ENCODE measurements at regions not wholly inside any gene's neighbourhood (a gene's known extent, or its start where the extent isn't known, plus 50 kb on each side); places are given as distances from the start of the nearest gene placed in this dataset.

DNA sequence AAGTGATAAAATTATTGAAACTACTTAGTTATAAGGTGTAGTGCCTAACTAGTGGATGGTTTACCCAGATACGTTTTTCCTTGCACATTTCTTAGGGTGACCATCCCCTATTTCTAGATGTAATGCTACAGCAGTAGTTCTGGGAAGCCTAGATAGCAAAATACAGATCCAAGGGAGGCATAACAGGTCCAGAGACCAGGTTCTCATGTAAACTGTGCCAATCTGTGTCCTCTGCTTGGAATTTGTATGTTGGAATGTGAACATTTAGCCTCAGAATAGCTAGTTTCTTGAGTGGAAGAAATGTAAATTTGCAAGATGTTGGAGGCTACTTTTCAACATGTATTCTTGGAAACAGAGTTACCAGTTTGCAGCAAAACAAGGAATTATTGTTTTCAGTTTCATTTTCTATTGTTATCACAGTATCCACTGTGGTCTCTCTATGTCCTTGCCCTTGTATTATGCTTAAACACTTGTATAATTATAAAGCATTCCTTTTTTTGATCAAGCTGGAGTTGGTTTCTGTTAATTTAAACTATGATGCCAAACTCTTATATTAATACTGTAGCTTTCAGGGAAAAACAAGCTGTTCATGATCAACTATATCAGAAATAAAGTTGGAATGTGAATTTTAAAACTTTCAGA lies 102.0 kb upstream of the BRINP3 start:
- TF ChIP-seq, protein P1, sequence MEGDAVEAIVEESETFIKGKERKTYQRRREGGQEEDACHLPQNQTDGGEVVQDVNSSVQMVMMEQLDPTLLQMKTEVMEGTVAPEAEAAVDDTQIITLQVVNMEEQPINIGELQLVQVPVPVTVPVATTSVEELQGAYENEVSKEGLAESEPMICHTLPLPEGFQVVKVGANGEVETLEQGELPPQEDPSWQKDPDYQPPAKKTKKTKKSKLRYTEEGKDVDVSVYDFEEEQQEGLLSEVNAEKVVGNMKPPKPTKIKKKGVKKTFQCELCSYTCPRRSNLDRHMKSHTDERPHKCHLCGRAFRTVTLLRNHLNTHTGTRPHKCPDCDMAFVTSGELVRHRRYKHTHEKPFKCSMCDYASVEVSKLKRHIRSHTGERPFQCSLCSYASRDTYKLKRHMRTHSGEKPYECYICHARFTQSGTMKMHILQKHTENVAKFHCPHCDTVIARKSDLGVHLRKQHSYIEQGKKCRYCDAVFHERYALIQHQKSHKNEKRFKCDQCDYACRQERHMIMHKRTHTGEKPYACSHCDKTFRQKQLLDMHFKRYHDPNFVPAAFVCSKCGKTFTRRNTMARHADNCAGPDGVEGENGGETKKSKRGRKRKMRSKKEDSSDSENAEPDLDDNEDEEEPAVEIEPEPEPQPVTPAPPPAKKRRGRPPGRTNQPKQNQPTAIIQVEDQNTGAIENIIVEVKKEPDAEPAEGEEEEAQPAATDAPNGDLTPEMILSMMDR (IDR thresholded peaks at IDR 0.05; ENCODE audit: insufficient read depth, low read depth, low read length): no peak

DNA sequence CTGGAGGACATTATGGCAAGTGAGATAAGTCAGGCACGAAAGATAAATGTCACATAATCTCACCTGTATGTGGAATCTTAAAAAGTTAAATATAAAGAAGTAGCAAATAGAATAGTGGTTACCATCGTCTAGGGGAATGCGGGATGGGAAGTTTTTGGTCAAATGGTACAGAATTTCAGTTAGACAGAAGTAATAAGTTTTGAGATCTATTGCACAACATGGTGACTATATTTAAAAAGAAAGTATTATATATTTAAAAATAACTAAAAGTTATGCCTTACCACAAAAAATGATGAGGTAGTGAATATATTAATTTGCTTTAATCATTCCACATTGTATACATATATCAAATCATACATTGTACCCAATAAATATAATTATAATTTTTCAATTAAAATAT lies 106.2 kb upstream of the BRINP3 start:
- no peak overlapping the region for H3K4me3 ChIP-seq (ENCODE audit: low read depth, low read length)
- no peak for DNase-seq (ENCODE audit: low read depth)
- TF ChIP-seq, protein P1 (IDR thresholded peaks at IDR 0.05; ENCODE audit: insufficient read depth, low read depth, low read length): no peak

More for the DNA sequence above, 102.0 kb upstream of the BRINP3 start:
- no peak for DNase-seq (ENCODE audit: low read depth)
- H3K4me3 ChIP-seq (ENCODE audit: low read depth, low read length): no peak overlapping the region

DNA sequence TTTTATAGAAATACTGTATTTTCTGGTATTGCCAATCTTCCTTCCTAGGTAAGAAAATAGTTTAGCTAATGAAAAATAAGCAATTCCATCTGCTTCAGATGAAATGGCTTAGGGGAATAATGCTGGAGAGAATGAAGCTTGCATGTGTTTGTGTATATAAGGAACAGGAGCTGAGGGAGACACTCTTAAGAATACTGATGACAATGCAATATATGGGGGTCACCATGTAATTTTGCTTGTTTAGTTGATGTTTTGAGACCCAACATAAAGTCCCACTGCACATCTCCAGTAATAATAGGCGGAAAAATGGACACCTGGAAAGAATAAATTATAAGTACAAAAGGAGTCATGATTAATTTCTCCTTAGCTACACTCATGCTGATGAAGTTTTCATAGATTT lies 110.8 kb upstream of the BRINP3 start:
- no peak for DNase-seq (ENCODE audit: low read depth)
- TF ChIP-seq, protein P1 (IDR thresholded peaks at IDR 0.05; ENCODE audit: insufficient read depth, low read depth, low read length): no peak
- no peak overlapping the region for H3K4me3 ChIP-seq (ENCODE audit: low read depth, low read length)

DNA sequence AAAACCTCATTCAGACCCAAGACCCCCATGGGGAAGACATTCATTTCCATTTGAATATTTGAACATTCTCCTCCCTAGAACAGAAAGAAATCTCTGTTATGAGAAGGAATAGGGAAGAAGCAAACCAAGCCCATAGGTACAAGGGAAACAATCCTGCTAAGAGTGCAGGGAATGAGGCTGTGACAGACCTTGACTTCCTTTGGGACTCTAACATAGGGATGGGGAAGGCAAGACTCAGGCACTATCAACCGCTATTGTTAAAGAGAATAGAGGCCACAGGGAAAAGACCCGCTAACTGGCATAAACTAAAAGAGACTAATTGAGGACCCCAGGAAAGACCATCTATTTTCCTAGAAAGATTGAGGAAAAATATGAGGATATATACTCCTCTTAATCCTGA lies 117.8 kb upstream of the BRINP3 start:
- H3K4me3 ChIP-seq (ENCODE audit: low read depth, low read length): no peak overlapping the region
- TF ChIP-seq, protein P1 (IDR thresholded peaks at IDR 0.05; ENCODE audit: insufficient read depth, low read depth, low read length): no peak
- DNase-seq (ENCODE audit: low read depth): no peak

DNA sequence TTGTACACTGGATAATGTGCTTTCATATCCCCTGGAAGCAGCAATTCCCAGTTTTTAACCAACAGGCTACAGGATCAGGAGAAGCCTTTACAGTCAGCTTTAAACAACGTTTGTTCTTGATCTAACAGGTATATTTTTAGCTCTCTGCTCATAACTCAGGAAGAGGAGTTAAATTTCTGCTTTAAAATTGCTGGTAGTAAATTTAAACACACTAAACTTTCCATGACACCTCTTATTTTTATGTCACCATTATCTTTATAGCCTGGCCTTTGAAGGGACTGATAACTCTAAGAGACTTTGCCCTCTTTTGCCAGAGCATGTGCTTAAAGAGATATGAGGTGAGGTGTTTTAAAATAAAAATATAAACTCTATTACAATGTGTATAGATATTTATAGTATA lies 119.6 kb upstream of the BRINP3 start:
- no peak for DNase-seq (ENCODE audit: low read depth)
- H3K4me3 ChIP-seq (ENCODE audit: low read depth, low read length): no peak overlapping the region
- TF ChIP-seq, protein P1 (IDR thresholded peaks at IDR 0.05; ENCODE audit: insufficient read depth, low read depth, low read length): no peak

DNA sequence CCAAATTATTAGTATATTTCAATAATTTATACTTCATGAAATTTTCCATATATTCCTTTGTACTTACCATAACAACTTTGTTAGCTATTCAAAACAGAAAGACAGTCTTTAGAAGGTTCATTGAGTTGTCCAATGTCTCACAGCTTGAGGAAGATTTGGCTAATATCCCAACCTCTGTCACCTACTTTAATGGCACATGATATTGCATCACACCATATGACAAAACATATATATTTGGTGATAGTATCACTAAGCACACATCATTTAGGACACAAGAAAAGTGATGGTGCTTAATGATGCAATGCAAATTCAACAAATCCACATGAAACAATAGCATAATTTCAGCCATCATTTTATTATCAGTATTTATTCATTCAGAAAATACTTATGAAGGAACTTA lies 122.0 kb upstream of the BRINP3 start:
- TF ChIP-seq, protein P1 (IDR thresholded peaks at IDR 0.05; ENCODE audit: insufficient read depth, low read depth, low read length): no peak
- DNase-seq (ENCODE audit: low read depth): no peak
- H3K4me3 ChIP-seq (ENCODE audit: low read depth, low read length): no peak overlapping the region

DNA sequence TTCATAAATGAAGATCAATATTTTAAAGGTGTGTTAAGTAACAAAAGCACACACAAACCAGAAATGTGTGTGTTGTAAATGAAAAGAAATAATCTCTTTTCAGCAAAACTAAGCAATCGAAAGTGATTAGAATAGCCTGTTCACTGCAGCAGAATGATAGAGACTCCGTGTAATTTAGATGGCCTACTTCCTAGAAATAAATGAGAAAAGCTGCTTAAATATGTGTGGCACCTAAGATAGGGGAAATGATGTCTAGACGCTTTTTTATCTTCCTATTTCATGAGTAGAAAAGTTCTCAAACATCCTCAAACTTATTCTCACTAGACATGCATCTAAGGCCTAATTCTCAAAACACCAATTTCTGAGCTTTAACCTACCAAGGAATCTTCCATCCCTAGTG lies 124.7 kb upstream of the BRINP3 start:
- TF ChIP-seq, protein P1 (IDR thresholded peaks at IDR 0.05; ENCODE audit: insufficient read depth, low read depth, low read length): no peak
- DNase-seq (ENCODE audit: low read depth): no peak
- H3K4me3 ChIP-seq (ENCODE audit: low read depth, low read length): no peak overlapping the region
